GM18498 (cell line): ENCODE measurements at regions not wholly inside any gene's neighbourhood (a gene's known extent, or its start where the extent isn't known, plus 50 kb on each side); places are given as distances from the start of the nearest gene placed in this dataset.
"Not testable (repeated sequence)": the region's sequence is repeated elsewhere in the genome, so short reads cannot be mapped to it uniquely, and the experiment has no call there.

ENCODE experiments used
- ATAC-seq: cut with Tn5 transposase; IDR thresholded peaks from one replicate; pipeline ENCODE4 v1.9.1; 2021; ENCODE audit warnings: mild to moderate bottlenecking, moderate library complexity; ENCODE audit not compliant: unreplicated experiment

DNA sequence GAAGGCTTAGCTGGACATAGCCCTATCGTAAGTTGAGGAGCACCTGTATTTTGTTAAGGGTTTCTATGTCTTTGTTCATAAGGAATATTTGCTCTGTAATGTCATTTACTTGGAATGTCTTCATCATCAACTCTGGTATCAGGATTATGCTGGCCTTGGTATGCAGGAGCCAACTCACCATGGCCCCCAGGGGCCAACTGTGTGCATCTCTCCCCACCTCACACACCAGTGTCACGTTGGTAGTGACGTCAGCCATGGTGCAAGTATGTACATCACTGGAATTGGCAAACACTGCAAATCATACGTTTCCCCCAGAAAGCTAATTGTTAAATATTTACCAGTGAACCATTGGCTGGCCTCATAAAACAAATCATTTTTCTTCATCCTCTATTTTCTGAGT lies 70.8 kb downstream of the YTHDF1 start:
- ATAC-seq = no peak

DNA sequence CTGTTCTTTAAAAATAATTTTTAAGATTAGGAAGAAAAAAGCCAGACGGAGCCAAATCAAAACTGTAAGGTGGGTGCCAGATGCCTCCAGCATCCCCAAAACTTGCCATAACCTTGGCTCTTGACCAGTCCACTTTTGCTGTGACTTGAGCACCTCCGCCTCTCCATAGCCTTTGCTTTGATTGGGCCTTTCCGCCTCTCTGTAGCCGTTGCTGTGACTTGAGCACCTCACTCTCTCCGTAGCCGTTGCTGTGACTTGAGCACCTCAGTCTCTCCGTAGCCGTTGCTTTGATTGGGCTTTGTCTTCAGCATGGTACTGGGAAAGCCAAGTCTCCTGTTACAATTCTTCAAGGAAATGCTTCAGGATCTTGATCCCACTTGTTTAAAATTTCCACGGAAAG lies 73.0 kb downstream of the YTHDF1 start:
- no peak for ATAC-seq

DNA sequence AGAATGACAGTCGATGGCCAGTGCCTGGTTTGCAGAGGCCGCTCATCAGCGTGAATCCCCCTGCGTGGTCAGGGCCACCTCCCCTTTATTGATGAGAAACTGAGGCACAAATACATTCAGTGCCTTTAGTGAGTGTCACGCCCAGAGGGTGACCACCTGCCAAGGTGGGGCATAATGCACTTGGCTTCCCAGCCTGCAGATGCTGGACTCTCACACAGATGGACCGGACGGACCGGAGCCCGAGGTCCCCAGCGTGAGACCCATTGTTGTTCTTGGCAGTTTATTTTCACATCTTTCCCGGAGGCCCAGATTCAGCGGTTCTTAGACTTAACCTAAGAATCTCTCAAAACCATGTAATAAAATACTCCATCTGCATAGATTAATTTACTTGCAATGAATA lies 74.4 kb downstream of the YTHDF1 start:
- ATAC-seq = no peak

DNA sequence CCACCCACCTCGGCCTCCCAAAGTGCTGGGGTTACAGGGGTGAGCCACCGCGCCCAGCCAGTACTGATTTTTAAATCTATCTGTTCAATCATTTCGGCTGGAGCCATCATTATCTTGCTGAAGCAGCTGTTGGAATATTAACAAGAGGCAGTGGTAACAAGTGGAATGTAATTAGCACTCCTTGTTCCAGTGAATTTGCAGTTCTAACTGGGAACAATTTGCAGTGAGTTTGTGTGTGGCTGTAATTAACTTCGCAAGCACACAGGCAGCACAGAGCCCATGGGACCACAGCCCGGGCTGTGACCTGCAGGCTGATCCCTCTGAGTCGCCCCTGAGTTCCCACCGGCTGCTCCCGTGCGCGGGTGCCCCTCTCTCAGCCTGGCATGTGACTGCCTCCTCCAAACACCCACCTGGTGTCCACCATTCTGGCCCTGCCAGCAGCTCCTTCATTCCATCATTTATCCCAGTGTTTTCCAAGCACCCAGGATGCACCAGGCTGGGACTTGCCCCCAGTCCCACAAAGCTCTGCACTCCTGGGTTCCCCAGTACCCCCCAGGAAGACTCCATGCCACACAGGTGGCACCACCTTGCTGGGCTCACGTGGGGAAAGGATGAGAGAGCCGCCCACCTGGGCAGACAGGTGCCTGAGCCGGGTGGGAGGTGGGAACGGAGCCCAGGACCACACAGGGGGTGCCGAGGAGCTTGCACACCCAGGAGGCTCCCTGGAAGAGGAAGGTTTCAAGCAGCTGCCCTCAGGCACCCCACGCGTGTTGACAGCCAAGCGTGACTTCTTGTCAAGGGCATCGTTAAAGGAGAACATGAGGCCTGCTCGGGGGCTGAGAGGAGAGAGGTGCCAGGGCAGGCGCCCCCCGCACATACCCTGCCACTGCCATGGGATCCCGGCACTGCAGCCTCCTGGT lies 75.2 kb downstream of the YTHDF1 start:
- ATAC-seq = no peak

DNA sequence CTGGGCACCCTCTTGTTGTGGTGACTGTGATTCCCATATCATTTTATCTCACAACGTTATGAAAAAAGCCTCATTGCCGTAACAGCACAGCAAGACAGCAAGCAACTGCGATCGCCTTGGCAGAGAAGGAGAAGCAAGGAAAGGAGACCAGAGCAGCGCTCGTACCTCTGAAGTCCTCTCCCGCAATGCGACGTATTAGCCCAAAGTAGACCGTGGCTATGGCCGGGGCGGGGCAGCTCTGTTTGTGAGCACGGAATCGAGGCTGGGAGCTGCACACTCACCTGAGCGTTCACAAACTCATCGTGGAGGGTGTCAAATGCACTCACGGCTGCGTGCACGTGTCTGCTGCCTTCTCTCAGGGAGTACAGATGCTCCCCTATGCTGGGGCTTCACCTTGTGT lies 76.1 kb downstream of the YTHDF1 start:
- no peak for ATAC-seq

DNA sequence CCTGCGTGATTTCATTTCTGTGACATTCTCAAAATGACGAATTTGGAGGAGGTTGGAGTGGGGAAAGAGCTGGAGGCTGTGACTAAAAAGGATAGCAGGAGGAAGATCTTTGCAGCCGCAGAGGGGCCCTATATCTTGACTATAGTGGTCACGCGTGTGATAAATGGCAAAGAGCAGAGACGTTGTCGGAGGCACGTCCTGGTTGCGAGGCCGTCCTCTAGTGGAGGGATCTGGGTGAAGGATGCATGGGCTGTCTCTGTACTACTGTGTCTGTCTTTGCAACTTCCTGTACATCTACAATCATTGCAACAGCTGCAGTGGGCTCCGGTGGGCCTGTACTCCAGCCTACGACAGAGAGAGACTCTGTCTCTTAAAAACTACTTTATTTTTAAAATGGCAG lies 76.6 kb downstream of the YTHDF1 start:
- no peak for ATAC-seq

DNA sequence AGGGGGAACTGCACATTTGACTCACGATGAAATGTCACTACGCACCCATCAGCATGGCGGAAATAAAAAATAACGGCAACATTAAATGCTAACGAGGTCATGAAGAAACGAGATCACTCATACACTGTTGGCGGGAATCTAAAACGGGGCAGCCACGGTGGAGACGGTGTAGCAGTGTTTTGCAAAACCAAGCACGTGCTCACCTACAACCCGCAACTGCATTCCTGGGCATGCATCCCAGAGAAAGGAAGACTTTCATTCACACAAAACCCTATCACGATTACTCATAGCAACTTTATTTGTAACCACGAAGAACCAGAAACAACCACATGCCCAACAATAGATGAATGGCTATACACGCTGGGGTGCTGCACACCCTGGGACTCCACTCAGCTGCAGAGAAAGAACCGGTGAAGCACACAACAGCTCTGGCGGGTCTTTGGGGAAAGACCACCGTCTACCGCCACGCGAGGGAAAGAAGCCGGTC lies 77.0 kb downstream of the YTHDF1 start:
- ATAC-seq = no peak

DNA sequence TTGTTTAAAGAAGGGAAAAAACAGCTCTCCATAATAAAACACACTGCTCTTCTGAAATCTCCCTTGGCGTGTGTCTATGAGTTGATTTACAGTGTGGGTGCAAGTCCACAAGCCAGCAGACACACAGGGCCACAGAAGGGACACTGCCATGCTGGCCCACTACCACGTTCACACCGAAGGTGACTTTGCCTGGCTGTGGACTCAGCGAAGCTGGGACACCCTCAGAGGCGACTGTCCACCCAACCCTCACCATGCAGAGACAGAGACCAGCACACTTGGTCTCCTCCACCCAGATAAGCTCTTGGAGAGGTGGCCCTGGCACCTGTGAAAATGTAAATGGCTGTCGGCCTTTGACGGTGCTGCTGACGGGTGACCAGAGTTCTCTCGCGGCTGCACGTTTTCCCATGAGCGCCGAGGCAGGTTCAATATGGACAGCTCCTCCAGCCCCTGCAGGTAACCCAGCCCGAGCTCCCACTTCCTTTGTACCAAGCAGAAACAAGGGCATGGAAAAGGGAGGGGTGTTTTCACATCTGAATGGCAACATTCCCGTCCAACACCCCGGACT lies 78.0 kb downstream of the YTHDF1 start:
- no peak for ATAC-seq

DNA sequence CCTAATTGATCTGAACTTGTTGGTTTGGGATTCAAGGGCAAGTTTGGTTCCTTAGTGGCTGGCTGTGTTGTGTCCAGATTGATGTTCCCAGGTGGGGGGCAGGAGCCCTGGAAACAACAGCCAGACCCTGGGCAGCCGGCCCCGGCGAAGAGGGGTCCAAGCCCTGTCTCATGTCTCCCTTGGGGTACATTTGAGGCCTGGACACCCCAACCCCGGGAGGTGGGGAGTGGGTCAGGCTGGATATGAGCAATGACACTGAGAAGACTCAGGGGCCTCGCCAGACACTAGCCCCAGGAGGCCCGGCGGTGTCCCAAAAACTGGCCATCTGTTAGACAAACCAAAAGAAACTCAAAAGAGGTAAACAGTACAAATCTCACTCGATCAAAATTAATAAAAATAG lies 79.6 kb downstream of the YTHDF1 start:
- ATAC-seq = no peak

DNA sequence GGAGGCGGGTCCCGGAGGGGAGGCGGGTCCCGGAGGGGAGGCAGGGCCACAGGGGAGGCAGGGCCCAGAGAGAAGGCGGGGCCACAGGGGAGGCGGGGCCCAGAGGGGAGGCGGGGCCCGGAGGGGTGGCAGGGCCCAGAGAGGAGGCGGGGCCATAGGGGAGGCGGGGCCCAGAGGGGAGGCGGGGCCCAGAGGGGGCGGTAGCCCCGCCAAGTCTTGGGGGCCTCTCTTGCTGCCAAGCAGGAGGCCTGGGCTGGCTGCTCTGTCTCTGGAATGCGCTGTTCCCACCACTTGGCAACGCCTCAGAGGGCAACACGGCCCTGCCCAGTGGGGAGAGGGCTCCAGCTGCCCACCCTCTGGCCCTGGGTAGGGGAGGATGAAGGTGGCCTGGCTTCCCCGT lies 80.5 kb downstream of the YTHDF1 start:
- ATAC-seq = no peak

DNA sequence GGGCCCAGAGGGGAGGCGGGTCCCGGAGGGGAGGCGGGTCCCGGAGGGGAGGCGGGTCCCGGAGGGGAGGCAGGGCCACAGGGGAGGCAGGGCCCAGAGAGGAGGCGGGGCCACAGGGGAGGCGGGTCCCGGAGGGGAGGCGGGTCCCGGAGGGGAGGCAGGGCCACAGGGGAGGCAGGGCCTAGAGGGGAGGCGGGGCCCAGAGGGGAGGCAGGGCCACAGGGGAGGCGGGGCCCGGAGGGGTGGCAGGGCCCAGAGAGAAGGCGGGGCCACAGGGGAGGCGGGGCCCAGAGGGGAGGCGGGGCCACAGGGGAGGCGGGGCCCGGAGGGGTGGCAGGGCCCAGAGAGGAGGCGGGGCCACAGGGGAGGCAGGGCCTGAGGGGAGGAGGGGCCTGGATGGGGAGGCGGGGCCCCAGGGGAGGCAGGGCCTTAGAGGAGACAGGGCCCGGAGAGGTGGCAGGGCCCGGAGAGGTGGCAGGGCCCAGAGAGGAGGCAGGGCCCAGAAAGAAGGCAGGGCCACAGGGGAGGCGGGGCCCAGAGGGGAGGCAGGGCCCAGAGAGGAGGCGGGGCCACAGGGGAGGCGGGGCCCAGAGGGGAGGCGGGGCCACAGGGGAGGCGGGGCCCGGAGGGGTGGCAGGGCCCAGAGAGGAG lies 81.1 kb downstream of the YTHDF1 start:
- ATAC-seq = not testable (repeated sequence)

DNA sequence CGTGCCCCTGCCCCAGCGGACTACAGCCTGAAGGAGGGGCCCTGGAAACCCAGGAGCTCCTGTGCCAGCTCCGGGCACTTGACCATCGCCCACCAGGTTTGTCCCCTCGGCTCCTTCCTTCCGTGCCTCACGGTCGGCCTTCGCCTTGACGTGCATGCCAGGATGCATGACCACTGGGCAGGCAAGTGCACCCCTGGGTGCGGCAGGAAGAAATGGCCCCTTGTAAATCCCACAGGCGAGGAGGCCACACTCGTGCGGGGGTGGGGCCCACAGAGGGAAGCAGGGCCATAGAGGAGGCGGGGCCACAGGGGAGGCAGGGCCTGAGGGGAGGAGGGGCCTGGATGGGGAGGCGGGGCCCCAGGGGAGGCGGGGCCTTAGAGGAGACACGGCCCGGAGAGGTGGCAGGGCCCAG lies 81.7 kb downstream of the YTHDF1 start:
- ATAC-seq = no peak

DNA sequence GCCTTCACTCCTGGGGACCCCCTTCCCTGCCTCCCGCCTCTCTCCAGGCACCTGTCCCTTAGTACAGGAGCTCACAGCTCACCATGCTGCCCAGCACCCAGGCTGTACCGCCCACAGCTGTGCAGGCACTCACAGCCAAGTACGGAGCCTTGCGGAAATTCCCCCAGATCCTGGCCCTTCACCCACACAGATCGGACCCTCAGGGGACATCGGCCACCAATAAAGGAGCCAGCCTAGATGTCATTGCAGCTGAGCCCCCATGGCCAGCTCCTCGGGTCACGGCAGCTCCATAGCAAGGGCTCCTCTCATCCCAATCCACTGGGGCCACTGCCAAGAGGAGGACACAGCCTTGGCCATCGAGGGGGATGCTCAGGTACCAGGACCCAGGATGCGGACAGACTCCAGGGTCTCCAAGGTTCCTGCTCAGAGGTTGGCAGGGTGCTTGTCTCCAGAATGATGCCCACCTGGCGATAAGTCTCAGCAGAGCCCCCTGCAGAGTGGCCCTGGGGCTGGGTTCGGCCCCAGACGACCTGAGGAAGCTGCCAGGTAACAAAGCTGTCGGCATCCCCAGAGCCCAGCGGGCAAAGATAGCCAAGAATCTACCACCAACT lies 82.3 kb downstream of the YTHDF1 start:
- ATAC-seq = no peak

DNA sequence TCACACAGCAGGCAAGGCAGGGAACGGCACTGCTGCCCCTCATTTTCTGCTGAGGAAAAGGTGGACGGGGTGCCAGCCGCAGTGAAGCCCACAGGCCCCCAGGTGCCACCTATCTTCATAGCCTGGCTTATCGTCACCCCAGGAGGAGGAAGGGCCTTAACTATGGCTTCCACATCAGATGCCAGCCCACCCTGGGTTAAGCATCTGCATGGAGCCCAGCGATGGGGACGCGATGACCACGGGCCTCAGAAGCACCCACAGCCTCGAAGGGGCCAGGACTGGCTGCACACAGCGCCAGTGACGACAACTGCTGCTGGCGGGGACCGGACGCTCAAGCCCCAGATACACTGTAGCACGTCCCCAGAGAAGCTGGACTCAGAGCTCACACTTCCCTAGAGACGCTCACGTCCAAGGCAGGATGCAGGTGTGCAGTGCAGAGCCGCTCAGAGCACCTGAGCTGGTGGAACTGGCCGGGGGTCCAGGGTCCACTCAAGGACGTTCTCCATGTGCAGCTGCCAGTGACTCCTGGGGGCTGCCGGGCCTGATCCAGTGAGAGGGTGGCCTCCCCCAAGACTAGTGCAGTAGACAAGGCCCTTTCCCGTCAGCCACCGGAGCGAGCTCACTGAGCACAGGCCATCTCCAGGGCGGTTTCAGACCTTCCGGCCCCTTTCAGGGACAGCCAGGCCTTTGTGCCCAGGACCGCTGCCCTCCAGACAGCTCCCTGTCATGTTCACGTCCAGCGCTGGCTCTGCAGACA lies 83.0 kb downstream of the YTHDF1 start:
- no peak for ATAC-seq

DNA sequence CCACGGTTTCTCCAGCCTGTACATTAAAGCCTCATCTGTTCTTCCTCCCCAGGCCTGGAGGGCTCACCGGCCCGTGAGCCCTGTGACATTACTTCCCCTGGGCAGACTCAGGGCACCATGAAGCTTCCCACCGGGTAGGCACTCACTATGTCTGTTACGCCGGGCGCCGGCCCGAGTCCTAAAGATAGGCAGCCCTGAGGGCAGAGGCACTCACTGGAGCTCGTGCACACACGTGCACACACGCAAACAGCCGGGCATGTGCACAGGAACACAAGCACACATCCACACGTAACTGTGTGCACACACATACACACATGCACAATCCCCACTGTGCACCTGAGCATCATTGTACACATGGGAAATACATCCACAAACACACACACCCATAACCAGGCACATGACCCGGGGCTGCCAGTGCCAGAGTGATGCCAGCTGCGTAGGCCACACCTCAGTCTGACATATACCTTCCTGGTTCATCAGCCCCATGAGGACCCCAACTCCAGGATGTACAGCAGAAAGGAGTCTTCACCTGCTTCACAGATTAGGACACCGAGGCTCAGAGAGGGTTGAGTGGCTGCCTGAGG lies 83.7 kb downstream of the YTHDF1 start:
- ATAC-seq = no peak

DNA sequence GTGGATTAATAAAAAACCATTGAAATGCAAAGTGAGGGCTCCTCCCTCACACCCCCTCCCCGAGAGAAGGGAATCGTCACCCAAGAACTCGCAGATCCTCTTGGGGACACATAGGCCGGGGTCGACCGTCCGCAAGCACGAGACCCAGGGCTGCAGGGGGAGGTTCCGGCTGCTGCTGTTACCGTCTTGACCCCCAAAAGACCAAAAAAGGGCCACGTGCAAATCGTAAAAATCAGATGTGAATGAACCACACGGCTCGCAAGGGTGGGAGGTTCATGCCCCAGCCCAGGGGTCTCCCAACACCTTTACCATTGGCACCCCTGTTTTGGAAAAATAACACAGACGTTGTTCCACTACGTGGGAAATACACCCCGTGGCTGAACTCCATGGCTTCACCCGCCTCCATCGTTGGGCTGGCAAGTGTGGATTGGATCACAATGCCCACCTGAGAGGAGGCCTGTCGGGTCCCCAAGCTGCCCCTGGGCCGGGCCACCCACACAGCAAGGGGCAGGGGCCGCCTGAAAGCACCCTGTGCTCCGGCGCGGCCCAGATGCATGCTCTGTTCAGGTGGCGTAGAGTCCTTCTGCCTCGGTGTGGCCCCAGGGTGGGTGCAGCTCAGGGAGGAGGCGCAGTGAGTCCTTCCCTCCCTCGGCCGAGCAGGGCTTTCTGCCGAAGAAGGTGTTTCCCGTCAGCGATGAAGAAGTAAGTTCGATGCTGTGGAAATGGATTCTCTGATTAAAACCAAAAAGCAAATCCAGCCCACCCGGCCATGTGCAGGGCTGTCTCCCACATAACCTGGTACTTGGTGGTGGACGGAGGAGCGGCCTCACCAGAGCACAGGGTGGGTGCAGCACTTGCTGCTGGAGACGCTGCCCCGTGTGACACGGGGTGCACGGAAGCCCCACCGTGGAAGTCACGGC lies 85.0 kb downstream of the YTHDF1 start:
- no peak for ATAC-seq

DNA sequence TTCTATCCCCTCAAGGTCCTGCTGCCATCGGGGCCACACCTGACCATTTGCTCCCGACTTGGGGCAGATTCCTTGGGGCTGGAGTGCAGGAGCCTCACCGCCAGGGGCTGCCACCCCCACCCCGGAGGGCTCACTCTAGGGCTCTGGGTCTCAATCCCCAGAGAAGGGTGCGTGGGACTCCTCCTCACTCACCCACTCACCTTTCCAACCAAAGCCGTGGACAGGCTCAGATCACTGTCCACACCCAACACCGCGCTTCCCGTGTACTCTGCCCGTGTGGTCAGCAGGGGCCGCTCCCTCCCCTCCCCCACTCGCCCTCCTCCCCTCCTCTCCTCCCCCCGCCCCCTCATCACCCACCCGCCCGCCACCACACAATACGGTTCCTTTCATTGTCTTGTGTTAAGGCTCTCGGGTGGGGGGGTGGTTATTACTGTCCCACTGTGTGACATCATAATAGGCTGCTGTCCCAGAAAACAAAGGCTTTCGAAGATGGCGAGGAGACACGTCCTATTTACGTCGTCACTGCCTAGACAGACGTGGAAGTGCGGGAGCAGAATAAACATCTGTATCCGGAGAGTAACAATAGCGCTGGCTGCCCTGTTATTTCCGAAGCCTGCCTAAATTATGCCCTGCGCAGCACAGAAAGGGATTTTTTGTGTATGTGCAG lies 85.8 kb downstream of the YTHDF1 start:
- no peak for ATAC-seq

DNA sequence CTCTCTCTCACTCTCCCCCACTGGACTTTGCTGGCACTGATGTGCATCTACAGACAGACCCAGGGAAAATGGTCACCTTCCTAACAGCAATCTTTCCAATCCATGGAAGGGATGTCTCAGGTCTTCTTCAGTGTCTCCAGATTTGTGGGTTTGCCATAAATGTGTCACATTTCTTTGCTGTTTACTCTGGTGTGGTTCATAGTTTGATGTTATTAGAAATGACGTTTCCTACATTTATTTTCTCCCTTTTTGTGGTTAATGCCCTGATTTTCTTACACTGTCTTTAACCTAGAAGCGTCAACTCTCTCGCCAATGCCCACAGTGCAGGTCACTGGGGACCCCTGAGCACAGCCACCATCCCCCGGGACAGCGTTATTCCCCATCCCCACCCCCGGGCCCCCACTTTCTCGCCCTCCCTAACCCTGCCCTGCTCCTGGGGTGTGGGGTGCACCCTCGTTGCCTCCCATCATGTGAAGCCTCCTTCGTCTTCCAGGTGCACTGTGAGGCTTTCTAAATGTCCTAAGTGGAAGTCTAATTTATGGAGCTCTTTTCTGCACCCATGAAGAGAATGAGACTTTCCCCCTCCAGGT lies 86.5 kb downstream of the YTHDF1 start:
- no peak for ATAC-seq
